ENCODE measurements at regions not wholly inside any gene's neighbourhood (a gene's known extent, or its start where the extent isn't known, plus 50 kb on each side); places are given as distances from the start of the nearest gene placed in this dataset.

- TF ChIP-seq, protein P1, sequence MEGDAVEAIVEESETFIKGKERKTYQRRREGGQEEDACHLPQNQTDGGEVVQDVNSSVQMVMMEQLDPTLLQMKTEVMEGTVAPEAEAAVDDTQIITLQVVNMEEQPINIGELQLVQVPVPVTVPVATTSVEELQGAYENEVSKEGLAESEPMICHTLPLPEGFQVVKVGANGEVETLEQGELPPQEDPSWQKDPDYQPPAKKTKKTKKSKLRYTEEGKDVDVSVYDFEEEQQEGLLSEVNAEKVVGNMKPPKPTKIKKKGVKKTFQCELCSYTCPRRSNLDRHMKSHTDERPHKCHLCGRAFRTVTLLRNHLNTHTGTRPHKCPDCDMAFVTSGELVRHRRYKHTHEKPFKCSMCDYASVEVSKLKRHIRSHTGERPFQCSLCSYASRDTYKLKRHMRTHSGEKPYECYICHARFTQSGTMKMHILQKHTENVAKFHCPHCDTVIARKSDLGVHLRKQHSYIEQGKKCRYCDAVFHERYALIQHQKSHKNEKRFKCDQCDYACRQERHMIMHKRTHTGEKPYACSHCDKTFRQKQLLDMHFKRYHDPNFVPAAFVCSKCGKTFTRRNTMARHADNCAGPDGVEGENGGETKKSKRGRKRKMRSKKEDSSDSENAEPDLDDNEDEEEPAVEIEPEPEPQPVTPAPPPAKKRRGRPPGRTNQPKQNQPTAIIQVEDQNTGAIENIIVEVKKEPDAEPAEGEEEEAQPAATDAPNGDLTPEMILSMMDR (IDR thresholded peaks at IDR 0.05; ENCODE audit: low read length, missing control alignments), result no peak
- DNase-seq (ENCODE audit: low read depth), result no peak
- H3K4me3 ChIP-seq (replicated peaks; ENCODE audit: low read depth, low read length), result no peak overlapping the region
These were observed 419.8 kb upstream of the SMC2 start for GRCh38 chr9:103674271-103674670.

GRCh38 chr9:103680581-103680980 is 413.5 kb upstream of the SMC2 start:
- DNase-seq (ENCODE audit: low read depth), result no peak
- TF ChIP-seq, protein P1 (IDR thresholded peaks at IDR 0.05; ENCODE audit: low read length, missing control alignments), result no peak

DNA sequence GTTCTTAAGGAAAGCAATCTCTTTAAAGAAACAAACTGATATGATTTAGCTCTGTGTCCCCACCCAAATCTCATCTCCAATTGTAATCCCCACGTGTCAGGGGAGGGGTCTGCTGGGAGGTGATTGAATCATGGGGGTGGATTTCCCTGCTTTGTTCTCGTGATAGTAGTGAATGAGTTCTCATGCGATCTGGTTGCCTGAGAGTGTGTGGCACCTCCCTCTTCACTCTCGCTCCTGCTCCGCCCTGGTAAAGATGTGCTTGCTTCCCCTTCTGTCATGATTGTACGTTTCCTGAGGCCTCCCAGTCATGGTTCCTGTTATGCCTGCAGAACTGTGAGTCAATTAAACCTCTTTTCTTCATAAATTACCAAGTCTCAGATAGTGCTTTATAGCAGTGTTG is 412.7 kb upstream of the SMC2 start:
- no peak for DNase-seq (ENCODE audit: low read depth)
- no peak overlapping the region for H3K4me3 ChIP-seq (replicated peaks; ENCODE audit: low read depth, low read length)
- TF ChIP-seq, protein P1 (IDR thresholded peaks at IDR 0.05; ENCODE audit: low read length, missing control alignments), result no peak

More at GRCh38 chr9:103680581-103680980, 413.5 kb upstream of the SMC2 start:
- no peak overlapping the region for H3K4me3 ChIP-seq (replicated peaks; ENCODE audit: low read depth, low read length)

GRCh38 chr9:103700195-103700962 is 393.7 kb upstream of the SMC2 start:
- TF ChIP-seq, protein P1 (IDR thresholded peaks at IDR 0.05; ENCODE audit: low read length, missing control alignments), result no peak
- H3K4me3 ChIP-seq (replicated peaks; ENCODE audit: low read depth, low read length), result no peak overlapping the region
- peak; percentile 16 for DNase-seq (ENCODE audit: low read depth)

GRCh38 chr9:103702572-103702971 is 391.5 kb upstream of the SMC2 start:
- no peak for DNase-seq (ENCODE audit: low read depth)
- H3K4me3 ChIP-seq (replicated peaks; ENCODE audit: low read depth, low read length), result no peak overlapping the region
- TF ChIP-seq, protein P1 (IDR thresholded peaks at IDR 0.05; ENCODE audit: low read length, missing control alignments), result no peak

DNA sequence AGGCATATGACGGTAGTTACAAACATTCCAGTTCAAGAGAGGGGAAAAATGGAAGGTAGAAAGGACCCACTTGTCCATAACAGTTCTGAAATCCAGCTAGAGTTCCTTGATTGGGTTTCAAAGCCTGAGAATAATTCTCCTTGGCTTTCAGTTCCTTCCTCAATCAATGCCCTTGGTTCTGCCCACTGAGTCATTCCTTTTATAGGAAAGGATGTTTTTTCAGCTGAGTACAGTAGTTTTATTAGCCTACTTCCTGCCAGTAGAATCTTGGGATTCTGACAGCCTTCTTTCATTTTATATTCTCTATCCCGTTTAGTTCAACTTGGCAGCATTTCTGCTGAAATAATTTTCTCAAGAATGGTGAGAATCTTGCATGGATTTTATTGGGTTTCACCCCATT is 386.9 kb upstream of the SMC2 start:
- no peak overlapping the region for H3K4me3 ChIP-seq (replicated peaks; ENCODE audit: low read depth, low read length)
- DNase-seq (ENCODE audit: low read depth), result no peak
- TF ChIP-seq, protein P1 (IDR thresholded peaks at IDR 0.05; ENCODE audit: low read length, missing control alignments), result no peak

DNA sequence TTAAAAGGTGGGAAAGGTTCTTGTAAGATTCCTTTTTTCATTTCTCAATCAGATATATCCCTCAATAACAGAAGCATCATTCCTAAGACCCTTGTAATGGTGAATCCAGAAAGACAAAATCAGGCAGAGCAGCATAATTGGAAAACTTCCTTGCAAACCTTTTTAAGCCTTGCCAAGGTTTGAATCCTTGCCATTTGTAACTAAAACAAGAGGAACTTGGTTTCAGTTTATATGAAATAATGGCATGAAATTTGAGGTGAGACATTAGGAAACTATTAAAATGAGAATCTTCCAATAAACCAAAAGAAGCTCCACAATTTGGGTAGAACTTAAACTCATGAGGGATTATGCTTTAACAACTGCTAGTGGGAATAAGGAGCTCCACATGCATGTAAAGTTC is 384.7 kb upstream of the SMC2 start:
- TF ChIP-seq, protein P1 (IDR thresholded peaks at IDR 0.05; ENCODE audit: low read length, missing control alignments), result no peak
- no peak overlapping the region for H3K4me3 ChIP-seq (replicated peaks; ENCODE audit: low read depth, low read length)
- no peak for DNase-seq (ENCODE audit: low read depth)

Data from fibroblast of pulmonary artery (primary cell).